GM19372 (cell line): ENCODE measurements at regions not wholly inside any gene's neighbourhood (a gene's known extent, or its start where the extent isn't known, plus 50 kb on each side); places are given as distances from the start of the nearest gene placed in this dataset.
A peak's percentile ranks its signal among the peaks of the same experiment; 100 is the strongest.
"Not testable (repeated sequence)": the region's sequence is repeated elsewhere in the genome, so short reads cannot be mapped to it uniquely, and the experiment has no call there.

Experiments used
- ATAC-seq: cut with Tn5 transposase; IDR thresholded peaks from one replicate; pipeline ENCODE4 v1.9.1; 2021; ENCODE audit warnings: mild to moderate bottlenecking, low read depth, moderate library complexity; ENCODE audit not compliant: unreplicated experiment

- ATAC-seq: no peak
Observed at GRCh38 chr6:79431537-79431933, 105.7 kb downstream of the LCA5 start.

- ATAC-seq: no peak
Observed at GRCh38 chr6:79430913-79431536, 106.2 kb downstream of the LCA5 start.

- ATAC-seq: no peak
Observed at GRCh38 chr6:79427721-79428120, 109.5 kb downstream of the LCA5 start.

GRCh38 chr6:79426625-79427278, 110.5 kb downstream of the LCA5 start:
- no peak for ATAC-seq

GRCh38 chr6:79425589-79426311, 111.5 kb downstream of the LCA5 start:
- ATAC-seq: no peak

- ATAC-seq: no peak
Observed at GRCh38 chr6:79423216-79423615, 114.0 kb downstream of the LCA5 start.

GRCh38 chr6:79422666-79423065, 114.6 kb downstream of the LCA5 start:
- no peak for ATAC-seq

GRCh38 chr6:79421707-79422484, 115.3 kb downstream of the LCA5 start:
- peak; percentile 75 for ATAC-seq

- no peak for ATAC-seq
Observed at GRCh38 chr6:79421001-79421411, 116.2 kb downstream of the LCA5 start.

GRCh38 chr6:79420054-79420453, 117.2 kb downstream of the LCA5 start:
- no peak for ATAC-seq

- no peak for ATAC-seq
Observed at GRCh38 chr6:79416931-79417330, 120.3 kb downstream of the LCA5 start.

GRCh38 chr6:79413562-79414002, 123.6 kb downstream of the LCA5 start:
- no peak for ATAC-seq

GRCh38 chr6:79410806-79411205, 126.4 kb downstream of the LCA5 start:
- ATAC-seq: no peak

GRCh38 chr6:79408256-79408974, 128.8 kb downstream of the LCA5 start:
- ATAC-seq: no peak

GRCh38 chr6:79404677-79405076, 132.6 kb downstream of the LCA5 start:
- ATAC-seq: no peak

GRCh38 chr6:79404261-79404660, 133.0 kb downstream of the LCA5 start:
- no peak for ATAC-seq

GRCh38 chr6:79403563-79403962, 133.7 kb downstream of the LCA5 start:
- ATAC-seq: no peak

GRCh38 chr6:79403086-79403485, 134.1 kb downstream of the LCA5 start:
- no peak for ATAC-seq

GRCh38 chr6:79399499-79399898, 137.7 kb downstream of the LCA5 start:
- ATAC-seq: no peak

GRCh38 chr6:79398617-79399016, 138.6 kb downstream of the LCA5 start:
- ATAC-seq: not testable (repeated sequence)
